Pancreas (tissue), 10 donors: ENCODE measurements at regions not wholly inside any gene's neighbourhood (a gene's known extent, or its start where the extent isn't known, plus 50 kb on each side); places are given as distances from the start of the nearest gene placed in this dataset.

Experiments
- ATAC-seq, 4 donors: fragments of 200-7000 bp; cut with Tn5 transposase; one replicate each; pipeline versions ENCODE4 v1.8.0 to v1.9.1; 2020; ENCODE audit warnings: mild to moderate bottlenecking in 4 of 4, moderate library complexity in 4 of 4
- DNase-seq, 6 donors: peaks; one replicate each; pipeline ENCODE4 v3.0.0-alpha.2; 2020
- FAIRE-seq: peaks from 2 replicates; lab custom pipeline; 2012; peaks lifted over from hg19 to GRCh38; lab: Jason Lieb, UNC
- H3K27ac ChIP-seq, 4 donors: fragments of 200-600 bp; sonication (generic); 1 replicate in 3 of 4; 2 replicates in 1 of 4; pipeline versions ENCODE4 v1.5.0 to v1.8.0; 2020
- H3K27me3 ChIP-seq, 4 donors: fragments of 200-600 bp; one replicate each; pipeline ENCODE4 v1.8.0; 2021
- H3K36me3 ChIP-seq, 3 donors: fragments of 200-600 bp; sonication (generic) in 1 of 3; one replicate each; pipeline versions ENCODE4 v1.5.0 to v1.8.0; 2020 to 2021
- H3K4me1 ChIP-seq, 3 donors: fragments of 200-600 bp; one replicate each; pipeline ENCODE4 v1.8.0; 2021
- H3K4me3 ChIP-seq, 4 donors: fragments of 200-600 bp; sonication (generic) in 2 of 4; one replicate each; pipeline versions ENCODE4 v1.5.0 to v1.8.0; 2020 to 2021
- H3K9me3 ChIP-seq, 4 donors: fragments of 200-600 bp; one replicate each; pipeline ENCODE4 v1.8.0; 2021
- CTCF ChIP-seq, 4 donors: fragments of 200-600 bp; sonication (generic) in 3 of 4; IDR thresholded peaks; one replicate each; pipeline versions ENCODE4 v1.5.0 to v1.8.0; 2021; ENCODE audit warnings: antibody characterized with exemption in 4 of 4
- WGBS, 2 donors: extraction: QIAGEN DNeasy Blood & Tissue Kit; methylation state at CpG; one replicate each; pipeline ENCODE4 v1.1.7; 2013; 5-methylcytosine and 5-hydroxymethylcytosine counted together
- intact Hi-C, 3 donors: fragments of 100-400 bp; cut with DNase I; formaldehyde crosslinking; loops; one replicate each; pipeline versions ENCODE4 v1.11.1 to v1.14.2; 2022
- donor health status: healthy with polysubstance abuse.
- donor health status: DM: no; HTN: no; CAD: no; lungs with moderate emphysema.
- donor health status: DM: no; HTN: no; CAD: no.
- donor health status: control.
- donor health status: control.
- donor health status: Bipolar disorder and iron deficiency.
- donor health status: DM: yes; HTN: yes; CAD: no.
- donor health status: DM: no; HTN: no; CAD: no.
- donor health status: DM: no; HTN: no; CAD: no.
- donor health status: DM: yes; HTN: yes; CAD: no.

DNA sequence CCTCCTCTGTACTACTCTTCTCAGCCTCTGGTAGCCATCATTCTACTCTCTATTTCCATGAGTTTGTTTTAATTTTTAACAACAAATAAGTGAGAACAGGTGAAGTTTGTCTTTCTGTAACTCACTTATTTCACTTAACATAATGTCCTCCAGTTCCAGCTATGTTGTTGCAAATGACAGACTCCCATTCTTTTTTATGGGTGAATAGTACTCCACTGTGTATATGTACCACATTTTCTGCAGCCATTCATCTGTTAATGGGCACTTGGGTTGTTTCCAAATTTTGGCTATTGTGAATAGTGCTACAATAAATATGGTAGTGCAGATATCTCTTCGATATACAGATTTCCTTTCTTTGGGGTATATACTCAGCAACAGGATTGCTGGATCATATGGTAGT, 73.7 kb upstream of the TNFRSF21 start:
- intact Hi-C loops, result no loop called here
- Histone ChIP-seq H3K4me3 (no peak overlapping the region), H3K27ac (no peak overlapping the region), H3K27me3 (no peaks in the 10 kb centered on the region), H3K4me1 (no peaks in the 10 kb centered on the region), H3K36me3 (no peaks in the 10 kb centered on the region), H3K9me3 (no peaks in the 10 kb centered on the region)
- DNase-seq, result no peak
- no peak for ATAC-seq
- no peak for TF ChIP-seq CTCF (IDR thresholded peaks at IDR 0.05)
- FAIRE-seq, result no peak
- WGBS, 2 donors, result 96 to 100% methylated on average over 1 of the region's 1 CpG

- TF ChIP-seq CTCF (IDR thresholded peaks at IDR 0.05), result no peak
- ATAC-seq, result no peak
- H3K4me3 ChIP-seq, result no peak overlapping the region
- intact Hi-C loops, result no loop called here
- H3K27ac ChIP-seq, result no peak overlapping the region
- no peak for DNase-seq
- H3K9me3 ChIP-seq, result no peaks in the 10 kb centered on the region
- FAIRE-seq, result no peak
- no peaks in the 10 kb centered on the region for H3K4me1 ChIP-seq
- no peaks in the 10 kb centered on the region for H3K27me3 ChIP-seq
- no peaks in the 10 kb centered on the region for H3K36me3 ChIP-seq
These were observed 82.0 kb upstream of the TNFRSF21 start for GRCh38 chr6:47391675-47392074.

- H3K4me1 ChIP-seq, result no peaks in the 10 kb centered on the region
- no peaks in the 10 kb centered on the region for H3K36me3 ChIP-seq
- no peak overlapping the region for H3K4me3 ChIP-seq
- ATAC-seq (no peak), FAIRE-seq (no peak), DNase-seq (no peak)
- intact Hi-C loops, result no loop called here
- no peaks in the 10 kb centered on the region for H3K27me3 ChIP-seq
- no peaks in the 10 kb centered on the region for H3K9me3 ChIP-seq
- no peak overlapping the region for H3K27ac ChIP-seq
- WGBS, 2 donors, result 93 to 95% methylated on average over 1 of the region's 1 CpG
- TF ChIP-seq CTCF (IDR thresholded peaks at IDR 0.05), result no peak
These were observed 82.5 kb upstream of the TNFRSF21 start for GRCh38 chr6:47392251-47392650.

DNA sequence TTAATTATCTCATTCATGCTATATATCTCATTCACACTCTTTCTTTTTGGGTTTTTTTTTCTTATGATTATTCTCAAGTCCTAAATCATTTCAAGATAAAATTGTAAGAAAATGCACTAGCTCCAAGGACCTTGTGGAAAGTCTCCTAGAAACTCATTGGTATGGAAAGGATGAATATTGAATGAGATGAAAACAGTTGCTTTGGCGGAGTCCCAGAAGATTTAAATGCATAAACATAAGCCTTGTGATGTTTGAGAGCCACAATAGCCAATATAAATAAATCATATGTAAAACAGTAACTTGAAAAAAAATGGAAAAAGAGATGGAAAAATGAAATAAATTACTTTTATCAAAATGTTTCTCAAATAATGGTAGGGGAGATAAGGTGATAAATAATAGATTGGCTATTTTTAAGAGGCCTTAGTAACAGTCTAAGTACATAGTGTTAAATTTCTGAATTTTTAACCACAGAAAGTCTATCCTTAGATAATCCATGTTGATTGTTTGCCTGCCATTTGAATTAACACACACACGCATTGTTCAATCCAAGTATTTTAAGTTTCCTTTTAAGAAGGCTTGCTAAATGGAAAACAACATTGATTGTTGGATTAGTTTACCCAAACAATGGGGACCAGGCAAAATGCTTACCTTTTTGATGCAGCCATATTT, 81.1 kb upstream of the CD2AP start:
- H3K4me3 ChIP-seq, result no peak overlapping the region
- H3K27ac ChIP-seq, result no peak overlapping the region
- H3K27me3 ChIP-seq, result no peaks in the 10 kb centered on the region
- WGBS, 2 donors, result 92 to 96% methylated on average over 2 of the region's 2 CpGs
- TF ChIP-seq CTCF (IDR thresholded peaks at IDR 0.05), result no peak
- H3K4me1 ChIP-seq, result no peaks in the 10 kb centered on the region
- intact Hi-C loops, result no loop called here
- ATAC-seq (no peak), DNase-seq (no peak), FAIRE-seq (no peak)
- no peaks in the 10 kb centered on the region for H3K36me3 ChIP-seq
- no peaks in the 10 kb centered on the region for H3K9me3 ChIP-seq

GRCh38 chr6:47400581-47400980, 77.0 kb upstream of the CD2AP start:
- H3K9me3 ChIP-seq, result no peaks in the 10 kb centered on the region
- ATAC-seq (no peak), FAIRE-seq (no peak), DNase-seq (no peak)
- H3K36me3 ChIP-seq, result no peaks in the 10 kb centered on the region
- no peak overlapping the region for H3K4me3 ChIP-seq
- H3K4me1 ChIP-seq, result no peaks in the 10 kb centered on the region
- intact Hi-C loops, result loop anchor here in 1 of 3 donors (10.0 kb wide), 1 partner anchor 374 kb away; no protein-coding TSS in a partner anchor
- no peak overlapping the region for H3K27ac ChIP-seq
- WGBS, 2 donors, result 85 to 97% methylated on average over 3 of the region's 3 CpGs
- H3K27me3 ChIP-seq, result no peaks in the 10 kb centered on the region
- TF ChIP-seq CTCF (IDR thresholded peaks at IDR 0.05), result no peak
